ENCODE measurements at regions not wholly inside any gene's neighbourhood (a gene's known extent, or its start where the extent isn't known, plus 50 kb on each side); places are given as distances from the start of the nearest gene placed in this dataset.
A peak's percentile ranks its signal among the peaks of the same experiment; 100 is the strongest.

GRCh38 chr2:23215016-23215415, 170.0 kb upstream of the KLHL29 start:
- Histone ChIP-seq H3K27ac (ENCODE audit: low read depth, low read length) (no peak overlapping the region), H3K36me3 (ENCODE audit: control insufficient read depth, insufficient read depth, low read length) (no peaks in the 10 kb centered on the region), H3K4me2 (ENCODE audit: low read length) (no peak overlapping the region), H3K4ac (ENCODE audit: low read depth, low read length) (no peak overlapping the region), H3K9ac (ENCODE audit: low read length) (no peak overlapping the region), H3K23ac (ENCODE audit: low read length) (no peak overlapping the region), H3K18ac (ENCODE audit: low read length) (no peak overlapping the region), H4K8ac (ENCODE audit: low read depth, low read length) (no peak overlapping the region), H2BK15ac (replicated peaks; ENCODE audit: low read depth) (no peak overlapping the region), H3K79me1 (ENCODE audit: low read length) (no peaks in the 10 kb centered on the region), H3K56ac (ENCODE audit: low read length) (no peak overlapping the region), H2AK5ac (ENCODE audit: low read length) (no peak overlapping the region), H2BK120ac (ENCODE audit: low read depth, low read length) (no peak overlapping the region), H3K79me2 (ENCODE audit: control insufficient read depth, insufficient read depth, low read length) (no peaks in the 10 kb centered on the region), H3K4me1 (ENCODE audit: control insufficient read depth, low read depth, low read length) (no peaks in the 10 kb centered on the region), H3K4me3 (ENCODE audit: low read length) (no peak overlapping the region), H3K27me3 (ENCODE audit: insufficient read depth, low read length, poor library complexity) (no peaks in the 10 kb centered on the region), H4K5ac (ENCODE audit: low read length) (no peak overlapping the region), H2BK5ac (ENCODE audit: low read length) (no peak overlapping the region)
- DNase-seq, result no peak
- no CpG with 5 or more reads among the region's 3 CpGs for WGBS (ENCODE audit: extremely low coverage, insufficient coverage, low lambda C conversion rate)

GRCh38 chr2:23219666-23220065, 165.3 kb upstream of the KLHL29 start:
- WGBS (ENCODE audit: extremely low coverage, insufficient coverage, low lambda C conversion rate), result no CpG with 5 or more reads among the region's 4 CpGs
- H3K23ac ChIP-seq (ENCODE audit: low read length), result no peak overlapping the region
- H3K4ac ChIP-seq (ENCODE audit: low read depth, low read length), result no peak overlapping the region
- no peak overlapping the region for H3K56ac ChIP-seq (ENCODE audit: low read length)
- no peaks in the 10 kb centered on the region for H3K4me1 ChIP-seq (ENCODE audit: control insufficient read depth, low read depth, low read length)
- H2BK5ac ChIP-seq (ENCODE audit: low read length), result no peak overlapping the region
- DNase-seq, result no peak
- H3K27ac ChIP-seq (ENCODE audit: low read depth, low read length), result no peak overlapping the region
- no peak overlapping the region for H2BK120ac ChIP-seq (ENCODE audit: low read depth, low read length)
- no peak overlapping the region for H4K5ac ChIP-seq (ENCODE audit: low read length)
- no peak overlapping the region for H3K18ac ChIP-seq (ENCODE audit: low read length)
- no peak overlapping the region for H4K8ac ChIP-seq (ENCODE audit: low read depth, low read length)
- H2BK15ac ChIP-seq (replicated peaks; ENCODE audit: low read depth), result no peak overlapping the region
- no peak overlapping the region for H2AK5ac ChIP-seq (ENCODE audit: low read length)
- H3K4me2 ChIP-seq (ENCODE audit: low read length), result no peak overlapping the region
- H3K36me3 ChIP-seq (ENCODE audit: control insufficient read depth, insufficient read depth, low read length), result no peaks in the 10 kb centered on the region
- H3K9ac ChIP-seq (ENCODE audit: low read length), result no peak overlapping the region
- no peak overlapping the region for H3K4me3 ChIP-seq (ENCODE audit: low read length)
- H3K27me3 ChIP-seq (ENCODE audit: insufficient read depth, low read length, poor library complexity), result no peaks in the 10 kb centered on the region
- no peaks in the 10 kb centered on the region for H3K79me2 ChIP-seq (ENCODE audit: control insufficient read depth, insufficient read depth, low read length)
- no peaks in the 10 kb centered on the region for H3K79me1 ChIP-seq (ENCODE audit: low read length)

GRCh38 chr2:23220513-23221094, 164.4 kb upstream of the KLHL29 start:
- Histone ChIP-seq H4K5ac (ENCODE audit: low read length) (no peak overlapping the region), H2BK120ac (ENCODE audit: low read depth, low read length) (no peak overlapping the region), H3K4ac (ENCODE audit: low read depth, low read length) (no peak overlapping the region), H3K23ac (ENCODE audit: low read length) (no peak overlapping the region), H3K18ac (ENCODE audit: low read length) (no peak overlapping the region), H3K36me3 (ENCODE audit: control insufficient read depth, insufficient read depth, low read length) (no peaks in the 10 kb centered on the region), H3K79me2 (ENCODE audit: control insufficient read depth, insufficient read depth, low read length) (no peaks in the 10 kb centered on the region), H2AK5ac (ENCODE audit: low read length) (no peak overlapping the region), H3K4me1 (ENCODE audit: control insufficient read depth, low read depth, low read length) (no peaks in the 10 kb centered on the region), H3K79me1 (ENCODE audit: low read length) (no peaks in the 10 kb centered on the region), H3K56ac (ENCODE audit: low read length) (no peak overlapping the region), H3K4me2 (ENCODE audit: low read length) (no peak overlapping the region), H3K4me3 (ENCODE audit: low read length) (no peak overlapping the region), H3K9ac (ENCODE audit: low read length) (no peak overlapping the region), H2BK15ac (replicated peaks; ENCODE audit: low read depth) (no peak overlapping the region), H3K27ac (ENCODE audit: low read depth, low read length) (no peak overlapping the region), H2BK5ac (ENCODE audit: low read length) (no peak overlapping the region), H4K8ac (ENCODE audit: low read depth, low read length) (no peak overlapping the region), H3K27me3 (ENCODE audit: insufficient read depth, low read length, poor library complexity) (no peaks in the 10 kb centered on the region)
- no peak for DNase-seq
- WGBS (ENCODE audit: extremely low coverage, insufficient coverage, low lambda C conversion rate), result no CpG with 5 or more reads among the region's 2 CpGs

GRCh38 chr2:23221236-23221635, 163.7 kb upstream of the KLHL29 start:
- no peak overlapping the region for H3K4me2 ChIP-seq (ENCODE audit: low read length)
- no peaks in the 10 kb centered on the region for H3K79me2 ChIP-seq (ENCODE audit: control insufficient read depth, insufficient read depth, low read length)
- no peak overlapping the region for H4K8ac ChIP-seq (ENCODE audit: low read depth, low read length)
- no peak overlapping the region for H3K18ac ChIP-seq (ENCODE audit: low read length)
- no peak overlapping the region for H3K9ac ChIP-seq (ENCODE audit: low read length)
- no peak overlapping the region for H3K27ac ChIP-seq (ENCODE audit: low read depth, low read length)
- DNase-seq, result no peak
- no peak overlapping the region for H3K56ac ChIP-seq (ENCODE audit: low read length)
- H2AK5ac ChIP-seq (ENCODE audit: low read length), result no peak overlapping the region
- no peaks in the 10 kb centered on the region for H3K4me1 ChIP-seq (ENCODE audit: control insufficient read depth, low read depth, low read length)
- WGBS (ENCODE audit: extremely low coverage, insufficient coverage, low lambda C conversion rate), result no CpG with 5 or more reads among the region's 5 CpGs
- no peak overlapping the region for H2BK120ac ChIP-seq (ENCODE audit: low read depth, low read length)
- no peaks in the 10 kb centered on the region for H3K27me3 ChIP-seq (ENCODE audit: insufficient read depth, low read length, poor library complexity)
- H3K23ac ChIP-seq (ENCODE audit: low read length), result no peak overlapping the region
- no peaks in the 10 kb centered on the region for H3K36me3 ChIP-seq (ENCODE audit: control insufficient read depth, insufficient read depth, low read length)
- H2BK15ac ChIP-seq (replicated peaks; ENCODE audit: low read depth), result no peak overlapping the region
- no peak overlapping the region for H2BK5ac ChIP-seq (ENCODE audit: low read length)
- H4K5ac ChIP-seq (ENCODE audit: low read length), result no peak overlapping the region
- no peaks in the 10 kb centered on the region for H3K79me1 ChIP-seq (ENCODE audit: low read length)
- no peak overlapping the region for H3K4ac ChIP-seq (ENCODE audit: low read depth, low read length)
- H3K4me3 ChIP-seq (ENCODE audit: low read length), result no peak overlapping the region

- no peak overlapping the region for H4K8ac ChIP-seq (ENCODE audit: low read depth, low read length)
Observed at GRCh38 chr2:23221901-23222300, 163.1 kb upstream of the KLHL29 start.

DNA sequence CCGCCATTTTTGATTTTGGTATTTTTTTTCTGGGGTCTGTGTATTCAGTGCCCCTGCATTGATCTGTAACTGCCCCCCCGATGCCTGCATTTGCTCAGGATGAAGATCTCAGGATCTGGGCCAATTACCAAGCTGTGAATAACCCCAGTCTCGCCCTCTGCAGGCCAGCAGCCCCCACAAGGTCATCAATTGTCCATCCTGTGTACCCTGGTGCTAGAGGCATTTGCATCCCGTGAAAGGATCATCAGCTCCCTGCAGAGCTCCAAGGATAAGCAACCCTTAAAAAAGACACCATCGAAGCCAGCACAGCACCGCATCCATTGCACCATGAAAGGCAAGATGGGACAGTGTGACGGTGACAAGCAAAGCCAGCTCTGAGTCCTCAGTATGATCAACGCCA, 154.1 kb upstream of the KLHL29 start:
- no peak overlapping the region for H3K4ac ChIP-seq (ENCODE audit: low read depth, low read length)
- DNase-seq, result peak; percentile 52
- H3K18ac ChIP-seq (ENCODE audit: low read length), result no peak overlapping the region
- no peaks in the 10 kb centered on the region for H3K79me2 ChIP-seq (ENCODE audit: control insufficient read depth, insufficient read depth, low read length)
- no peak overlapping the region for H2AK5ac ChIP-seq (ENCODE audit: low read length)
- no peak overlapping the region for H3K56ac ChIP-seq (ENCODE audit: low read length)
- no CpG with 5 or more reads among the region's 8 CpGs for WGBS (ENCODE audit: extremely low coverage, insufficient coverage, low lambda C conversion rate)
- no peak overlapping the region for H4K5ac ChIP-seq (ENCODE audit: low read length)
- no peak overlapping the region for H2BK5ac ChIP-seq (ENCODE audit: low read length)
- H3K79me1 ChIP-seq (ENCODE audit: low read length), result no peaks in the 10 kb centered on the region
- H3K36me3 ChIP-seq (ENCODE audit: control insufficient read depth, insufficient read depth, low read length), result no peaks in the 10 kb centered on the region
- no peak overlapping the region for H2BK120ac ChIP-seq (ENCODE audit: low read depth, low read length)
- H3K4me1 ChIP-seq (ENCODE audit: control insufficient read depth, low read depth, low read length), result no peaks in the 10 kb centered on the region
- H2BK15ac ChIP-seq (replicated peaks; ENCODE audit: low read depth), result no peak overlapping the region
- H3K27me3 ChIP-seq (ENCODE audit: insufficient read depth, low read length, poor library complexity), result no peaks in the 10 kb centered on the region
- no peak overlapping the region for H3K4me3 ChIP-seq (ENCODE audit: low read length)
- H3K23ac ChIP-seq (ENCODE audit: low read length), result no peak overlapping the region
- H3K4me2 ChIP-seq (ENCODE audit: low read length), result no peak overlapping the region
- H3K27ac ChIP-seq (ENCODE audit: low read depth, low read length), result no peak overlapping the region
- no peak overlapping the region for H4K8ac ChIP-seq (ENCODE audit: low read depth, low read length)
- H3K9ac ChIP-seq (ENCODE audit: low read length), result no peak overlapping the region

More at GRCh38 chr2:23221901-23222300, 163.1 kb upstream of the KLHL29 start:
- Histone ChIP-seq H2BK15ac (replicated peaks; ENCODE audit: low read depth) (no peak overlapping the region), H3K4me2 (ENCODE audit: low read length) (no peak overlapping the region), H3K18ac (ENCODE audit: low read length) (no peak overlapping the region), H3K79me2 (ENCODE audit: control insufficient read depth, insufficient read depth, low read length) (no peaks in the 10 kb centered on the region), H3K27me3 (ENCODE audit: insufficient read depth, low read length, poor library complexity) (no peaks in the 10 kb centered on the region), H3K79me1 (ENCODE audit: low read length) (no peaks in the 10 kb centered on the region), H3K56ac (ENCODE audit: low read length) (no peak overlapping the region), H2AK5ac (ENCODE audit: low read length) (no peak overlapping the region), H3K4ac (ENCODE audit: low read depth, low read length) (no peak overlapping the region), H3K4me3 (ENCODE audit: low read length) (no peak overlapping the region), H3K36me3 (ENCODE audit: control insufficient read depth, insufficient read depth, low read length) (no peaks in the 10 kb centered on the region), H4K5ac (ENCODE audit: low read length) (no peak overlapping the region), H2BK5ac (ENCODE audit: low read length) (no peak overlapping the region), H3K27ac (ENCODE audit: low read depth, low read length) (no peak overlapping the region), H2BK120ac (ENCODE audit: low read depth, low read length) (no peak overlapping the region), H3K9ac (ENCODE audit: low read length) (no peak overlapping the region), H3K23ac (ENCODE audit: low read length) (no peak overlapping the region), H3K4me1 (ENCODE audit: control insufficient read depth, low read depth, low read length) (no peaks in the 10 kb centered on the region)
- DNase-seq, result no peak
- no CpG with 5 or more reads among the region's 4 CpGs for WGBS (ENCODE audit: extremely low coverage, insufficient coverage, low lambda C conversion rate)
